ENCODE measurements at regions not wholly inside any gene's neighbourhood (a gene's known extent, or its start where the extent isn't known, plus 50 kb on each side); places are given as distances from the start of the nearest gene placed in this dataset.

DNA sequence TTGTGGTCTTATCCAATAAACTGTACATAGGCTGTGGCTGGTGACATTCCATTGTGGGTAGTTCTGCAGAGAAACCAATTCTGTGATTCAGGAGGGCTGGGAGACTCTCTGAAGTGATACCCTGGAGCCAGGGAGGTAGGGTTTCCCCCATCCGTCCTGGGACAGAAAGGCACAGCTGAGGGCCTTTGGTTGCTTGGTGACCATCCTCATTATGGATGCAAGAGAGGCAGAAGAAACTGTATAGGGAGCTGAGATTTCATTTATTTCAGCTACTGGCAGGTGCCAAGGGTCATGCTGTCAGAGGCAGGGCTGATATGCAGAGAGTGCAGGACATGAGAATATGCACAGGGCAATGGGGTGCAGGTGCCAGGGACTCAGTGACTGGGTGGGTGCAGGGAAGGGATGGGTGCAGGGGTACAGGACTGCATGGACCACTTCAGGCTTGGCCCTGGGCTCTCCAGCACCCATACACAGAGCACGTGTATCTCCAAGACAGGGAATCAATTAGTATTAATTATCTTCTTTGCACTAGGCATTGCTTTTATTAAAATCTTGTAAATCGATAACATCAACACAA lies 236.5 kb downstream of the ICE1 start:
- DNase-seq: no peak

DNA sequence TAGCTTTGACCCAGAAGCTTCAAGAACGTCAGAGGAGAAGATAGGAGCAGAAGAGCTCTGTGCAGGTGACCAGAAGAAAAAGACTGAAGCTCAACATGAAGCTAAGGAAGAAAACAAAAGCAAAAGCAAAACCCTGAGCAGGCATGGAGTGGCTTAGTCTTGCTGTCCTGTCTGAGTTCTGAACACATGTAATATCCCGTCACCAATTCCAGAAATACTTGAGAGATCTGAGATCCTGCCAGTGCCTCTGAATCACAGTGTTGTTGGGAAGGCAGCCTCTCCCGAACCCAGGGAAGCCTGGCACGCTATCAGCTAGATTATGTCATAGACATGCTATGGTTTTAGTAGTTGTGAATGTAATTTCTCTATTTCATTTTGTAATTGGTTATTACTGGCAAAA lies 235.7 kb downstream of the ICE1 start:
- DNase-seq: no peak

DNA sequence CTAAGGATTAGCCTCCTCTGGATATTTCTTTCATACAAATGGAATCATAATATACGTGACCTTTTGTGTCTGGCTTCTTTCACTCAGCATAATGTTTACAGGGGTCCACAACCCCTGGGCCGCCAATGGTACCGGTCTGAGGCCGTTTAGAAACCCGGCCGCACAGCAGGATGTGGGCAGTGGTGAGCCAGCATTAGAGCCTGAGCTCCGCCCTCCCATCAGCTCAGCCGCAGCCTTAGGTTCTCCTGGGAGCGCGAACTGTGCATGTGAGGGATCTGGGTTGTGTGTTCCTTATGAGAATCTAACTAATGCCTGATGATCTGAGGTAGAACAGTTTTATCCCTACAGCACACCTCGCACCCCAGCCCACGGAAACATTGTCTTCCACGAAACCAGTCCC lies 229.7 kb downstream of the ICE1 start:
- DNase-seq: no peak

DNA sequence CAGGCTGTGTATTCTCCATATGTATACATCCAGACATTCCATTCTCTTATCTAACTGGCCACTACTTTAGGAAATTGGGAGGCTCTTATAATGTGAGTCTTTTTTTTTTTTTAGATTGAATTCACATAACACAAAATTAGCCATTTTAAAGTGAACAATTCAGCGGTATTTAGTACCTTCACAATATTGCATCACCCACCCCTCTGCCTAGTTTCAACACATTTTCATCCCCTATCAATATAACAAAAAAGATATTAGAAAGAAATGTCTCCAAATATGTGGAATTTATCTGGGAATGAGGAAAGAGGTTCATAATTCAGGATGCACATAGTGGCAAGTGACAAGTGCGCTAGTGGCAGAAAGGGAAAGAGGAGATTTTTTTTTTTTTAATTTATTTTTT lies 228.5 kb downstream of the ICE1 start:
- no peak for DNase-seq

DNA sequence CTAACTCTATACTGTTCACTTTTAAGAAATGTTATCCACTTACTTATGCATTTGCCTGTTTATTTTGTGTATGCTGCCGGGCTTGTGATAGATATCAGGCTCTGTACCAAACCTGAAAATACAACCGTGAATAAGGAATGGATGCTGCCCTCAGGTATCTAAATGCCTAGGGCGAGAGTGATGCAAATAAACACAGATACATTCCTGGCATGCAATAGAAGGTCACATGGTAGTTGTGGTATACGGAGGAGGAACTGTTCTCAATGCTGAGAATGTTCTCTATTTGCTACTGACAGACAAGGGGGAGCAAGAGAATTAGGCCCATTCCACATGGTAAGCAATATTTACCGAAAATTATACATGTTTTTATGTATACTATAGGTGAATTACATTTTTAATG lies 227.8 kb downstream of the ICE1 start:
- DNase-seq: no peak

DNA sequence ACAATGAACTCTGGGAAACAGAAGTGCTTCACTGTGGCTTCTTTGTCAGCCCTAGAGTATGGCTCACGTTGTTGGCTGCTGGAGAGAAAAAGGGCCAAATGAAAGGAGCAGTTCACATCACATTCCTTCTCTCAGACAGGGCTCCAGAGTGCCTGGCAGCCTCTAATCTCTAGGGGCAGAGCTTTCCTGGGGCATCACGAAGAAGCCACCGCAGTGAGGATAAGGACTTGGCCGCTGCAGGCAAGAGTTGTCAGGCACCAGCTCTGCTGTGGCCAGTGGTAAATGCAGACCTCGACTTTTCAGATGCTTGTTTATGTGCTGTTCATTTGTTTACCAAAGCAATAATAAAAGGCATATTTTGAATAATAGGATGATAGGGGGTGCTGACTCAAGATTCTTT lies 227.2 kb downstream of the ICE1 start:
- no peak for DNase-seq

DNA sequence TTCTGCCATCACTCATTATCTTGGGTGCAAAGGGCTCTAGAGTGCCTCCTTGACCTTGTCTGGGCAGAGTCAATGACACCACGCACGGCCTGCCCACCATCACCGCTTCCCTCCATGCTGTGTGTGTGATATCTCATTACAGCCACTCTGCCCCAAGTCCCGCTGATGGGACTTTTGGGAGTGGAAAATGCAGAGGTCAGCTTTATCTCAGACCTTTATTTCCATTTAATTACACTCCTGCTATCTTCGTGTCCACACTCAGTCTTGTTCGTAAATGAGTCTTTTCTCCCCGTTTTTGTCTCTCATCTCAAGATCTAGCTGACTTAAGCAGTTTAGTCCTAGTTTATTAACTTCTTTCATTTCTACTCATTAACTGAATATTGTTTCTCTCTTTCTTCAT lies 226.2 kb downstream of the ICE1 start:
- no peak for DNase-seq

DNA sequence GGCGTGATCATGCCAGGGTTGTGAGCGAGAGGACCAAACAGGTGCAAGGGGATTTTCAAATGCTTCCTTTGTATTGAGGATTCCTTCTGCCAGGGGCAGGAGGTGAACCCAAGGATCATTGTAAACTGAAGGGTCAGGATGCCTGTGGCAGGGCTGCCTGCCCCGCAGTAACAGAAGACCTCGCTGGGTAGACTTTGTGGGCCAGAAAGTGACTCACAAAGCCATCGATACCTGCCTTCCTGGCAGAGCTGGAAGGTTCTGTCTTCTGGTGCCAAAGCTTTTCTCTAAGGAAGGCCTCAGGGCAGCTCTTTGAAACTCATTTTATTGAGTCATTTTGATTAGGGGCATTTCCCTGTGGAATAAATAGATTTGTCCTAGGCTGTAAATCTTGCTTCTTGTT lies 223.4 kb downstream of the ICE1 start:
- DNase-seq: no peak

DNA sequence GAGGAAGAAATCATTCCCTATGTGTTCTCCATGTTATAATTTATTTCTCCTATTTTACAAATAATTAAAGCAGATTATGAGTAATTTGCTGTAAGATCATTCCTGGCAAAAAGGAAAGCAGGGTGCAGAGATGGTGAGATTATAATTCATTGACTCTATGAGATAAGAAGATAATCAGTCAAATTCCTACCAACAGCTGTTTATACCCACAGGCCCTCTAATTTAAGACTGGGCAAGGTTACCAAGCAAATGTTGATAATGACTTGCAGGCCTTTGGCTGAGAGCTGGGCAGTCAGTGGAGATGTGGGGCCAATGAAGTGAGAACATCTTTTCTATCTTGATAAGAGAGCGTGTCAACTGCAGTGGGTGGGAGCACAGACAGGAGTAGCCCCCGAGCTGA lies 222.7 kb downstream of the ICE1 start:
- DNase-seq: no peak

DNA sequence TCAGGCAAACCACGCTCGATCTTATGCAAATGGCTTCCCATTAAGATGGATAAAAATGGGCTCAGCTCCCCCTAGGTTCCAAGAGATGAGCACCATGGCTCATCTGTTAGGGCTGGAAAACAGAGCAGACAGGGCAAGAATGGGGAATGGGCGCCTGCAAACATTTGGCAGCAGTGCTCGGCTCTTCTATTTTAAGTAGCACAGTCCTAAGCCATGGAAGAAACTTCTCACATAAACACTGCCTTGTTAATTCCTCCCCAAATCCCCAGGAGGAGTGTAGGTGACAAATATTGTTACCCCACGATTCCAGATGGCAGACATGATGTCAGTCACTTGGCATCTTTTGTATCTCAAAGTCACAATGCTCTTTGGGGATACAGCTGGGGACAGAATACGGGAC lies 221.8 kb downstream of the ICE1 start:
- no peak for DNase-seq

DNA sequence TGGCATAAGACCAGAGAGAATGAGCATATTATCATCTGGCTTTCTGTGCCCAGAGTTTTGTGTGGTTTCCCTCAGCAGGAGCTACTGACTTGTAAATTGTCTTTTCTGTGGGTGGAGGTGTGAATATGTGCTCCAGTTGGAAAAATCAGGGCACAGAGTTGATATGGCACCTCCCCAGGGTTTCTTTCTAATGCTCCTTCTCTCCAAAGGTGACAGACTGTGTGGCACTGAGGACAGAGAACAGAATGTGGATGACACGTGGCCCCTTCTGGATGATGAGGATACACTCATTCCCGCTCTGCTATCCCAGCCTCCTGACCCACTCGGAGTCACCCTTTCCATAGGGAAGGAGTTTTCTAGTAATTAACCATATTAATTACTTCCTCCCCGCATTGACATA lies 221.0 kb downstream of the ICE1 start:
- no peak for DNase-seq

DNA sequence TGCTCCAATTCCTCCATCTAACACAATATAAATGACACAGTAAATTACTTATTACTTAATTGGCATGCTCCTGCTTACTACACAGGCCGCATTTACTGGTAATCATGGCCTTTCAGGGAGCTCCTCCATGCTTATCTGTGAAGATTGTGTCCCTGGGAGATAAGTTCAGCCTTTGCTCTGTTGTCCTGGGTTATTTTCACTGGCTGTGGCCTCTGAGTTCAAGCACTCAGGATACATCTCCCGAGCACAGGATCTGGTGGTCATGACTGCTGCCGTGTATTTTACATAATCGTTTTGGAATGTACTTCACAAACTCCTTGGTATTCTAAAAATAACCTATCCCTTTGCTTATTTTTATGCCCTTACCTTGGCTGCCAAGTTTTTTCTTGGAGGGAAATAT lies 215.7 kb downstream of the ICE1 start:
- DNase-seq: no peak

DNA sequence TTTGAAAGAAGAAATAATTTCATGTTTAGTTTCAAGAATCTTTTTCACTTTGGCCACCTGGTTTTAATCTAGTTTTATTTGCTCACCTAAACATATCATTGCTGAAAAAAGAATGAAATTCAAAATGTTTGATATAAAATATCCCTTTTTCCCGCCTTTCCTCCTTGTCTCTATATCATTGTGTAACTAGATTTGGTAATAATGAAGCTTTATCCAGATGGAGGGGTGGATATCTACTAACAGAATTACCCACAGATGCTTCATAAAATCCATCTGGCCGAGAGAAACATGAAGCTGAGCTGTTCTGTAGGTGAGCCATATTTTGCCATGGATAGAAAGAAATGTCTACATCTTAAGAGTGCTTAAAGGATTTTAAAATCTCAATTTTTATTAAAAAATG lies 214.7 kb downstream of the ICE1 start:
- peak; percentile 51 for DNase-seq

DNA sequence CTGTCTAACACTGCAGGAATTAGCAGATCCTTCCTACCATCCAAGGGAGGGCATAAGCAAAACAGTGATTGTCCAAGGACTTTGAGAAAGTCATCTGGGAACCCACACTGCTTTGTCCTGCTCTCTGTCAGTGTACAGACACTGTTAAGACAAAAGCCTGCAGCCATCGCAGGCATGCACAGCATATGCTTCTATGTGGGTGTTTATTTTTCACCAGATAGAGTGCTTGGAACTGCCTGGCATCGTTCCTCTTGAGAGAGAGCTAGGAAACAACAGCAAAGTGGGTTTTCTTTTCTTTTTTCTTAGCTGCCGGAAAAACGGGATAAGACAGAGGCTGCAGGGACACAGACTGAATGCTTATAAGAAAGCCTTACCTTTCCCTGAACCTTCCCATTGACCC lies 212.3 kb downstream of the ICE1 start:
- DNase-seq: peak; percentile 9

DNA sequence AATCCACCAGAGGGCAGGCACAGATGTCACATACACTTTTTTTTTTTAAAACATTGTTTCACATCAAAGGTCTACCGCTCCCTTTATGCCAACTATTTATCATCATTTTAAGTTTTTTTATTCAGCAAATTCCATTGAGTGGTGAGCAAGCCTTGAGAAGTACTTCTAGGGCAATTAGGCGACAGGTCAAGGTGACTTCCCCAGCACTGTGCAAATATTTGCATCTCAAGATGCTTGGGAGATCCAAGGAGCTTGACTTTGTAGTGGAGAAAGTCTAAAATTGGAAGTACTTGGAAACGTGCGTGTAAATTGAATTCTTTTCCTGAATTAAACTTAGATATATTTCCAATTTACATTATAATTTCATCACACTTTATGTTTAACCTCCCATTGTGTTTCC lies 211.1 kb downstream of the ICE1 start:
- DNase-seq: no peak

DNA sequence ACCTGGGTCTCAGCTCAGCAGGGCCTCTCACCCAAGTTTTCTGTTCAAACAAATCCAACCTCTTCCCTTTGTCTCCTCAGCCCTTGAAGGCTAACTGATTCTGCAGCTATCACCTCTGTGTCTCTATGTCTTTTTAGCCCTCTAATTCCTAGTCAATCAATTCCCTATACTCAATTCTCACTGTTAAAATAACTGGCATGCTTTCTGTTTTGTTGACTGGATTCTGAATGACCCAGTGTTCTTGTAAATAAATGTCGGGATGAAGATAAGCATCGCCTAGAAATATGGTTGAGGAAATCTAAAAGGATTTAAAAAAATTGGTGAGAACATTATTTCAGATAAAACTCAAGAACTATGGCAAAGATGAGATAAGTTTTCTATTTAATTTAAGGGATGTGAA lies 210.2 kb downstream of the ICE1 start:
- no peak for DNase-seq

DNA sequence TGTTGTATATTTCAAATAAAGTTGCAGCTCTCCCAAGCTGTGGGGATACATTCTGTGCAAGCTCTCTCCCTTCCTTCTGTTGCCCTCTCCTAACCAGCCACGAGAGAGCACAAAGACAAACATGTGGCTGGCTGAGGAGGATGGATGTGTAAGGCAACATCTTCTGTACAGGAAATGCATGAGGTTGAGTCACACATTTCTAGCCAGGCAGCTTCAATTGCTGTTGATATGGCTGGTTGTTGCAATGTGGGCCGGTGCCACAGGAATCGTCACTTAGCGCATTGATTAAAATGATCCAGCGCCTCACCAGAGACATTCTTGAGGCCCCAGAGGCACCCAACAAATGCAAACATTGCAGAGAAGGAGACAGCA lies 207.1 kb downstream of the ICE1 start:
- DNase-seq: no peak

DNA sequence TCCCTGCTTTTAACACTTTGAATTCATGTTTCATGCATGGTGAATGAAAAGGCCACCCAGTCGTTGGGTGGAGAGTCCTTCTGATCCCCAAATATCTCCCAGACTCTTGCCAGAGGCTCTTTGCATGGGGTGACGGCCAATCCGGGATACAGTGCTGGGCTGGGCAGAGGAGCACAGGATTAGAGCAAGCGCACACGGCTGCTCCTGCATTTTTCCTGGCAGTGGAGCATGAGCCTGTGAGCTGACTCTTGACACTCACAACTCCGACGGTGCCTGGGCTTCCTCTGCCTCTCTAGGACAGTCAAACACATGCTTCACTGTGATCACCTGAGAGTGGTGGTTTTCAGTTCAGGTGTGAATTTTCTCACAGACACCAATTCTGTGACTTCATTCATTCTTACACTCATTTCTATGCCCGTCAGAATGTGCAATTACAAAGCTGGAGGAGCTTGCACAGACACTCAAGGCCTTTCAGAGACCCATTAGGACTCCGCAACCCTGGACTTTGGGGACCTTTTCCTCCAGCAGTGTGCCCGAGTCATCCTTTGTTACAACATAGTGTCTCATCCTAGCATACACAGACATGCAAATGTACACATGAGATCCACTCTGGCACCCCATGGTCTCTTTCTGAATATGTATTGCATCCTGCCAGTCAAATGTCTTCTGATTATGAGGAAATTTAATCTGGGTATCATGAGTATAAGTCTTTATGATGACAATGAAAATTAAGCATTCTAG lies 206.6 kb downstream of the ICE1 start:
- DNase-seq: no peak

DNA sequence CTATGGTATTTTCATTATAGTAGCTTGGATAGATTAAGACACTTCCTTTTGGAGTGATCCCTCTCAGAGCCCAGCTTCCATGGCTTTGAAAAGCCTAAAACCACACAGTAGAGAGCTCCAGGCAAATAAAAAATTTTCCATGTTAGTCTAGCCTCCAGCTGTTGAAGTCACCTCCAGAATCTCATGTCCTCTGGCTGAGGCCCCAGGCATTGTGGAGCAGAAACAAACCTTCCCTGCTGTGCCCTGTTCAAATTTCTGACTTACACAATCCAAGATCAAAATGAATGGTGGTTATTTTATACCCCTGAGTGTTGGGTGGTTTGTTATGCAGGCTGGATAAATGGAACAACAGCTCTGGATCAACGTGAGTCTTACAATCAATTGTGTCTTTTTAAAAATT lies 203.9 kb downstream of the ICE1 start:
- peak; percentile 16 for DNase-seq

DNA sequence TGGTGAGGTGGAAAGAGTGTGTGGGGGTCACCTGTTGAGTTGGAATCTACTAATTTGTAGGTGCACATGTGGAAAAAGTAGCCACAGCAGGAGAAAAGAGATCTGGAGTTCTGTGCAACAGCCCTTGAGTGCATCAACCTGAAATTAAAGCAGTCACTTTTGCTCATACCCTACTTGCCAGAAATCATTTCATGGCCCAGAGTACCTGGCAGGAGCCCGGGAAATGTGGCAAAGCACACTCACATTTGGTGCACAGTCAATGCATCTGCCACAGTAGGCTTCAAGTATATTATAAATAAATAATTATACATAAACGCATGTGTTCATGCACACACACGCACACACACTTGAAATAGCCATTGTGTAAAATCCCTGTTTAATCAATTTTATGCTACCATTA lies 203.0 kb downstream of the ICE1 start:
- no peak for DNase-seq

DNA sequence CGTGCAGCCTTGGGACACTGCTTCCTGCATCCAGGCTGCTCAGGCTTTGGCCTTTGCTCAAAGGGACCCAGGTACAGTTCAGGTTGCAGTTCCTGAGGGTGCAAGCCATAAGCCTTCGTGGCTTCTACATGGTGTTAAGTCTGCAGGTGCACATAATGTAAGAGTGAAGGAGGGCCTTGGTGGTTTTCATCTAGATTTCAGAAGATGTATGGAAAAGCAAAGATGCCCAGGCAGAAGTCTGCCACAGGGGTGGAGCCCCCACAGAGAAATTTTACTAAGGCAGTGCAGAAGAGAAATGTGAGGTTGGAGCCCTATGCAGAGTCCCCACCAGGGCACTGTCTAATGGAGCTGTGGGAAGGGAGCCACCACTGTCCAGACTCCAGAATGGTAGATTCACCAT lies 200.9 kb downstream of the ICE1 start:
- no peak for DNase-seq

DNA sequence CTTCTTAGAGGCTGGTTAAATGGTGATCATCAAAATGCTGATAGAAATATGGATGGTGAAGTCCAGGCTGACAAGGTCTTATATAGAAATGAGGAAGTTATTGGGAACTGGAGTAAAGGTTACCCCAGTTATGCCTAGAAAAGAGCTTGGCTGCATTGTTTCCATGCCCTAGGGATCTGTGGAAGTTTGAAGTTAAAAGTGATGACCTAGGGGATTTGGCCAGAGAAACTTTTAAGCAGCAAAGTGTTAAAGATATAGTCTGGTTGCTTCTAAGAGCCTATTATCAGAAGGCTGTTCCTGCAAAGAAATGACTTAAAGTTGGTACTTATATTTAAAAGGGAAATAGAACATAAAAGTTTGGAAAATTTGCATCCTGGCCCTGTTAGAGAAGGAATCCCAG lies 200.3 kb downstream of the ICE1 start:
- no peak for DNase-seq

DNA sequence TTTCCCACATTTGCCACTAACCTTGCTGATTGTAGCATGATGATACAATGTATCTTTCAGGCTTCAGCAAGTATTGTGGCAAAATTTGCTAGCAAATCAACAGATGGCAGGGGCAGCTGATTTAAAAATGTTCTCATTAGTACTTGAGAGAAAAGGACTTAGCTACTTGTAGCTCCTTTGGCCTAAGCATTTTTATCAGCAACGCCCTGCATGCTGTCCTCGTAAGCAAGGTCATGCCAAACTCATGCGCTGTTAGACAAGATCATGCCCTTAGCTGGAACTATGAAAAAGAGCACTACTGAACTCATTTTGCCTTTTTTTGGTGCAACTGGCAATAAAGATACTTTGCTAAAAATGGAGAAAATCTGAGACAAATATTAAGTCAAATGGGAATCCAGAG lies 197.1 kb downstream of the ICE1 start:
- no peak for DNase-seq

DNA sequence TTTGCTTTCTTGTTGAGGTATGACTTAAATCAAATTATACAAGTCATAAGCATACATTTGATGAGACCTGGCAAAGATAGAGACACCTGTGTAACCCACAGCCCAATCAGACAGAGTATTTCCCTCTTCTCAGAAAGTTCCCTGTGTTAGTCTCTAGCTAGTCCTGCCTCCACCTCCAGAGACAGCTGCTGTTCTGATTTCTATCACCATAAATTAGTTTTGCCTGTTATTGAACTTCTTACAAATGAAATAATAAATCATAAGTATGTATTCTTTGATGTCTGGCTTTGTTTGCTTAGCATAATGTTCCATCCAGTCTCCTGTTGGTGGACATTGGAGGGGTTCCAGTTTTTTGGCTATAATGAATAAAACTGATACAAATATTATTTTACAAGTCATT lies 194.5 kb downstream of the ICE1 start:
- DNase-seq: peak; percentile 74

DNA sequence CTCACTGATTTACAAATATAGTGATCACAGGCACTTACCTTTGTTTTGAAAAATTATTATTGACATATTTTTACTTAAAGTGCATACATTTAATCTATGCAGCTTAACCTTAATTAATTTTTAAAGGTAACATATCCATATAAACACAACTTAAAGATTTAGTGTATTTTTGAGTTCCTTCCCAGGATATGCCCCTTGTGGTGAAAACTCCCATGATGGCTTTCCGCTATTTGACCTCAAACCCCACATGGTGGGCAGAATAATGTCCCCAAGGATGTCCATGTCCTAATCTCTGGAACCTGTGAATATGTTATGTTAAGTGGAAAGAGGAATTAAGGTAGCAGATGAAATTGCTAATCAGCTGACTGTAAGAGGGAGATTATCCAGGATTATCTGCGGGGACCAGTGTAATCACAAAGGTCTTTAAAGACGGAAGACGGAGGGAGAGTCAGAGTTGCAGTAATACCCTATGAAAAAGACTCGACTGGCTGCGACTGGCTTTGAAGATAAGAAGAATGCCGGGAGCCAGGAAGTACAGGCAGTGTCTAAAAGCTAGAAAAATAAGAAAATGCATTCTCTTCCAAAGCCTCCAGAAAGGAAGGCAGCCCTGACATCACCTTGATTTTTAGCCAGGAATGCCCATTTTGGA lies 193.9 kb downstream of the ICE1 start:
- DNase-seq: peak; percentile 29
